ENCODE measurements at regions not wholly inside any gene's neighbourhood (a gene's known extent, or its start where the extent isn't known, plus 50 kb on each side); places are given as distances from the start of the nearest gene placed in this dataset.
"Not testable (repeated sequence)": the region's sequence is repeated elsewhere in the genome, so short reads cannot be mapped to it uniquely, and the experiment has no call there.

- in situ Hi-C loops (cut with MboI; ENCODE audit: low pct_unique_long_range_greater_than_20kb, low sequenced_read_pairs, unreplicated experiment): no loop called here
- TF ChIP-seq CTCF (IDR thresholded peaks at IDR 0.05; ENCODE audit: extremely low read depth, insufficient read depth, missing control alignments): no peak
- DNase-seq (ENCODE audit: low spot score): no peak
These were observed 150.6 kb upstream of the ANKRD55 start for GRCh38 chr5:56383761-56384160.

- in situ Hi-C loops (cut with MboI; ENCODE audit: low pct_unique_long_range_greater_than_20kb, low sequenced_read_pairs, unreplicated experiment): no loop called here
These were observed 149.8 kb upstream of the ANKRD55 start for GRCh38 chr5:56382896-56383295.

GRCh38 chr5:56377573-56377972 is 144.4 kb upstream of the ANKRD55 start:
- no peak for TF ChIP-seq CTCF (IDR thresholded peaks at IDR 0.05; ENCODE audit: extremely low read depth, insufficient read depth, missing control alignments)
- in situ Hi-C loops (cut with MboI; ENCODE audit: low pct_unique_long_range_greater_than_20kb, low sequenced_read_pairs, unreplicated experiment): no loop called here
- no peak for DNase-seq (ENCODE audit: low spot score)

More at GRCh38 chr5:56382896-56383295, 149.8 kb upstream of the ANKRD55 start:
- DNase-seq (ENCODE audit: low spot score): no peak
- no peak for TF ChIP-seq CTCF (IDR thresholded peaks at IDR 0.05; ENCODE audit: extremely low read depth, insufficient read depth, missing control alignments)

- in situ Hi-C loops (cut with MboI; ENCODE audit: low pct_unique_long_range_greater_than_20kb, low sequenced_read_pairs, unreplicated experiment): no loop called here
- no peak for TF ChIP-seq CTCF (IDR thresholded peaks at IDR 0.05; ENCODE audit: extremely low read depth, insufficient read depth, missing control alignments)
- DNase-seq (ENCODE audit: low spot score): no peak
These were observed 143.0 kb upstream of the ANKRD55 start for GRCh38 chr5:56376128-56376527.

- DNase-seq (ENCODE audit: low spot score): no peak
- in situ Hi-C loops (cut with MboI; ENCODE audit: low pct_unique_long_range_greater_than_20kb, low sequenced_read_pairs, unreplicated experiment): no loop called here
- TF ChIP-seq CTCF (IDR thresholded peaks at IDR 0.05; ENCODE audit: extremely low read depth, insufficient read depth, missing control alignments): no peak
These were observed 141.9 kb upstream of the ANKRD55 start for GRCh38 chr5:56375011-56375410.

GRCh38 chr5:56372491-56372890 is 139.4 kb upstream of the ANKRD55 start:
- in situ Hi-C loops (cut with MboI; ENCODE audit: low pct_unique_long_range_greater_than_20kb, low sequenced_read_pairs, unreplicated experiment); DNase-seq (ENCODE audit: low spot score): not testable (repeated sequence)

- no peak for DNase-seq (ENCODE audit: low spot score)
- TF ChIP-seq CTCF (IDR thresholded peaks at IDR 0.05; ENCODE audit: extremely low read depth, insufficient read depth, missing control alignments): no peak
- in situ Hi-C loops (cut with MboI; ENCODE audit: low pct_unique_long_range_greater_than_20kb, low sequenced_read_pairs, unreplicated experiment): no loop called here
These were observed 136.3 kb upstream of the ANKRD55 start for GRCh38 chr5:56369361-56369811.

Data from GM13977 (cell line).